ENCODE measurements at regions not wholly inside any gene's neighbourhood (a gene's known extent, or its start where the extent isn't known, plus 50 kb on each side); places are given as distances from the start of the nearest gene placed in this dataset.

- no peaks in the 10 kb centered on the region for H3K36me3 Mint-ChIP-seq (ENCODE audit: insufficient read depth in 1 of 3, low read depth in 3 of 3)
- Histone ChIP-seq H2AFZ (ENCODE audit: low read length) (no peak overlapping the region), H4K20me1 (ENCODE audit: control insufficient read depth, insufficient read depth, insufficient read length) (no peaks in the 10 kb centered on the region), H2BK12ac (ENCODE audit: insufficient read length, low read depth, low read length) (no peak overlapping the region), H3K4me1 (ENCODE audit: insufficient read depth, low read length) (no peaks in the 10 kb centered on the region), H2BK120ac (ENCODE audit: low read depth, low read length, poor library complexity, severe bottlenecking) (no peak overlapping the region), H3K27me3 (ENCODE audit: insufficient read depth, low read length) (no peaks in the 10 kb centered on the region), H2BK15ac (ENCODE audit: low read depth, low read length) (no peak overlapping the region), H3K4ac (ENCODE audit: low read depth, low read length) (no peak overlapping the region), H2BK20ac (ENCODE audit: low read depth, low read length, poor library complexity, severe bottlenecking) (no peak overlapping the region), H3T11ph (ENCODE audit: low read length) (no peak overlapping the region), H4K91ac (ENCODE audit: insufficient read length, low read depth, low read length) (no peak overlapping the region), H3K9me3 (ENCODE audit: control insufficient read depth, low read depth, low read length) (no peaks in the 10 kb centered on the region), H3K9ac (ENCODE audit: extremely low read depth, insufficient read length, low read length) (no peak overlapping the region), H3K79me2 (ENCODE audit: insufficient read depth, low read length) (no peaks in the 10 kb centered on the region), H3K23ac (ENCODE audit: insufficient read length, low read depth, low read length) (no peak overlapping the region), H3K23me2 (ENCODE audit: insufficient read length, low read depth, low read length, poor library complexity, severe bottlenecking) (no peaks in the 10 kb centered on the region), H3K4me2 (ENCODE audit: insufficient read depth, insufficient read length, low read length) (no peak overlapping the region), H2BK5ac (ENCODE audit: insufficient read length, low read length) (no peak overlapping the region), H2AK5ac (ENCODE audit: insufficient read length, low read length) (no peak overlapping the region), H3K56ac (ENCODE audit: insufficient read length, low read depth, low read length) (no peak overlapping the region), H3K18ac (ENCODE audit: insufficient read length, low read depth, low read length) (no peak overlapping the region), H4K5ac (ENCODE audit: insufficient read length, low read depth, low read length) (no peak overlapping the region), H4K8ac (replicated peaks; ENCODE audit: insufficient read length, low read depth, low read length) (no peak overlapping the region), H3K79me1 (ENCODE audit: insufficient read depth, low read depth, low read length, poor library complexity, severe bottlenecking) (no peaks in the 10 kb centered on the region), H3K27ac (ENCODE audit: insufficient read length, low read depth, low read length) (no peak overlapping the region), H3K14ac (ENCODE audit: insufficient read depth, low read length) (no peak overlapping the region)
- H3K4me3 Mint-ChIP-seq = no peak overlapping the region
- no CpG with 5 or more reads among the region's 8 CpGs for WGBS (ENCODE audit: extremely low coverage, insufficient read length, low lambda C conversion rate)
- H3K4me1 Mint-ChIP-seq = peaks cover 21 to 22% of the 10 kb centered on the region in 2 experiments
- H3K27me3 Mint-ChIP-seq (ENCODE audit: low read depth) = peaks cover 13% of the 10 kb centered on the region
- no peak for TF ChIP-seq CTCF (conservative IDR thresholded peaks at IDR 0.05)
- no peak for DNase-seq
- no peaks in the 10 kb centered on the region for H3K9me3 Mint-ChIP-seq
- H3K27ac Mint-ChIP-seq = no peak overlapping the region
Observed at GRCh38 chr5:6822068-6822467, 108.8 kb downstream of the TENT4A start.

Measured in H9 (cell line).